HG03520 (cell line): ENCODE measurements at regions not wholly inside any gene's neighbourhood (a gene's known extent, or its start where the extent isn't known, plus 50 kb on each side); places are given as distances from the start of the nearest gene placed in this dataset.

Experiments
- ATAC-seq: cut with Tn5 transposase; IDR thresholded peaks from one replicate; pipeline ENCODE4 v1.9.1; 2021; ENCODE audit warnings: mild to moderate bottlenecking, moderate library complexity; ENCODE audit not compliant: unreplicated experiment

GRCh38 chrX:21056622-21057021 is 317.6 kb upstream of the CNKSR2 start:
- no peak for ATAC-seq

- ATAC-seq: no peak
These were observed 327.2 kb upstream of the CNKSR2 start for GRCh38 chrX:21047034-21047455.

- ATAC-seq: no peak
These were observed 359.9 kb upstream of the CNKSR2 start for GRCh38 chrX:21014326-21014725.

GRCh38 chrX:21004835-21005234 is 369.4 kb upstream of the CNKSR2 start:
- ATAC-seq: no peak

GRCh38 chrX:20995829-20996228 is 378.4 kb upstream of the CNKSR2 start:
- ATAC-seq: no peak

- ATAC-seq: no peak
These were observed 384.9 kb upstream of the CNKSR2 start for GRCh38 chrX:20989361-20989760.

GRCh38 chrX:20988804-20989203 is 385.4 kb upstream of the CNKSR2 start:
- no peak for ATAC-seq

- no peak for ATAC-seq
These were observed 386.1 kb upstream of the CNKSR2 start for GRCh38 chrX:20988118-20988517.

GRCh38 chrX:20980426-20980825 is 393.8 kb upstream of the CNKSR2 start:
- ATAC-seq: no peak

- no peak for ATAC-seq
These were observed 399.9 kb upstream of the CNKSR2 start for GRCh38 chrX:20974326-20974725.

- no peak for ATAC-seq
These were observed 401.2 kb upstream of the CNKSR2 start for GRCh38 chrX:20973038-20973437.

- ATAC-seq: no peak
These were observed 403.0 kb upstream of the CNKSR2 start for GRCh38 chrX:20971250-20971649.

- ATAC-seq: no peak
These were observed 404.7 kb upstream of the CNKSR2 start for GRCh38 chrX:20969565-20969964.

GRCh38 chrX:20968996-20969395 is 405.2 kb upstream of the CNKSR2 start:
- no peak for ATAC-seq

- no peak for ATAC-seq
These were observed 406.5 kb upstream of the CNKSR2 start for GRCh38 chrX:20967725-20968124.

GRCh38 chrX:20965270-20966044 is 408.8 kb upstream of the CNKSR2 start:
- ATAC-seq: no peak

- ATAC-seq: no peak
These were observed 420.2 kb upstream of the CNKSR2 start for GRCh38 chrX:20954014-20954413.

- ATAC-seq: no peak
These were observed 422.0 kb upstream of the CNKSR2 start for GRCh38 chrX:20952180-20952579.

GRCh38 chrX:20951016-20951810 is 423.0 kb upstream of the CNKSR2 start:
- ATAC-seq: no peak

GRCh38 chrX:20947411-20947912 is 426.8 kb upstream of the CNKSR2 start:
- no peak for ATAC-seq

GRCh38 chrX:20913760-20914159 is 460.5 kb upstream of the CNKSR2 start:
- ATAC-seq: no peak

GRCh38 chrX:20906571-20906970 is 467.6 kb upstream of the CNKSR2 start:
- ATAC-seq: no peak
